CD4-positive, CD25-positive, alpha-beta regulatory T cell (primary cell): ENCODE measurements at regions not wholly inside any gene's neighbourhood (a gene's known extent, or its start where the extent isn't known, plus 50 kb on each side); places are given as distances from the start of the nearest gene placed in this dataset.

Experiments used
- ATAC-seq, 2 donors: fragments of 150-1000 bp; cut with Tn5 transposase; one replicate each; pipeline ENCODE4 v1.10.0; 2021; ENCODE audit warnings: low read depth in 2 of 2, moderate number of reproducible peaks in 2 of 2, moderate library complexity in 1 of 2
- DNase-seq, 3 donors: peaks; one replicate each; pipeline versions ENCODE4 v3.0.0 to v3.0.0-alpha.2; 2012 to 2022; ENCODE audit warnings: mixed read lengths in 1 of 3
- H3K27ac ChIP-seq: one replicate; pipeline ENCODE4 v1.7.0; 2013; ENCODE audit warnings: mild to moderate bottlenecking, low read length; ENCODE audit not compliant: insufficient read depth, poor library complexity, severe bottlenecking
- H3K27me3 ChIP-seq: one replicate; pipeline ENCODE4 v1.7.0; 2013; ENCODE audit warnings: low read length; ENCODE audit not compliant: control insufficient read depth, insufficient read depth
- H3K36me3 ChIP-seq: one replicate; pipeline ENCODE4 v1.7.0; 2013; ENCODE audit warnings: mild to moderate bottlenecking, low read length, moderate library complexity; ENCODE audit not compliant: control insufficient read depth, insufficient read depth
- H3K4me1 ChIP-seq: 2 replicates; pipeline ENCODE4 v1.7.0; 2013; ENCODE audit warnings: mild to moderate bottlenecking, low read length; ENCODE audit not compliant: insufficient read depth, control insufficient read depth, poor library complexity, severe bottlenecking
- H3K4me3 ChIP-seq: one replicate; pipeline ENCODE4 v1.7.0; 2013; ENCODE audit warnings: low read depth, mild to moderate bottlenecking, low read length, moderate library complexity
- H3K9me3 ChIP-seq, 2 experiments: 1 replicate in 1 of 2; 2 replicates in 1 of 2; pipeline ENCODE4 v1.7.0; 2013; ENCODE audit warnings: low read length in 2 of 2, mild to moderate bottlenecking in 1 of 2, moderate library complexity in 1 of 2; ENCODE audit not compliant: control insufficient read depth in 2 of 2
- H3K27ac Mint-ChIP-seq, 3 donors: one replicate each; pipeline ENCODE4 v1.8.0; 2020 to 2022; ENCODE audit warnings: mild to moderate bottlenecking in 3 of 3, mixed read lengths in 3 of 3, moderate library complexity in 2 of 3
- H3K27me3 Mint-ChIP-seq: one replicate; pipeline ENCODE4 v1.8.0; 2022; ENCODE audit warnings: mild to moderate bottlenecking, mixed read lengths
- H3K36me3 Mint-ChIP-seq: one replicate; pipeline ENCODE4 v1.8.0; 2020; ENCODE audit warnings: mixed read lengths
- H3K4me1 Mint-ChIP-seq, 4 donors: one replicate each; pipeline ENCODE4 v1.8.0; 2020 to 2022; ENCODE audit warnings: mixed read lengths in 4 of 4, mild to moderate bottlenecking in 1 of 4
- H3K4me3 Mint-ChIP-seq, 4 donors: one replicate each; pipeline ENCODE4 v1.8.0; 2020 to 2022; ENCODE audit warnings: mild to moderate bottlenecking in 4 of 4, mixed read lengths in 4 of 4, moderate library complexity in 3 of 4
- H3K9me3 Mint-ChIP-seq, 7 donors: one replicate each; pipeline ENCODE4 v1.8.0; 2020 to 2022; ENCODE audit warnings: mixed read lengths in 7 of 7, mild to moderate bottlenecking in 3 of 7, moderate library complexity in 2 of 7

DNA sequence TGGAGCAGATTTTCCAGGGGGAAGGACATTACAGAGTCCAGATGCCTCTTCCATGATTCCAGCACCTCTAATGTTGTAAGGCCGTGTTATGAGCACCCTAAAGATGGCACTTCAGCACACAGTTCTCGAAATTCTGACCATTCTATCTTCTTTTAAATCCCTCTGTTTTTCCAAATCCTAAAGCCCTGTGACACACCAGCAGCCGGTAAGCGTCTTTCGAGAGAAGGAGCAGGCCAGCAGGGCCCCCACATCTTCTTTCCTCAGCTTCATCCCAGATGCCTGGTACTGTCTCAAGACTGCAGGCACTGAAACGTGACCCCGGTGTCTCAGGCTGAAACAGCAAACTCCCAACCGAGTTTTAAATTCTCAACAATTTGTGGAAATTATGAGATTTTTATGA, 211.6 kb upstream of the FOXQ1 start:
- Histone ChIP-seq H3K27me3 (peaks cover 4% of the 10 kb centered on the region), H3K27ac (no peak overlapping the region)
- H3K27ac Mint-ChIP-seq = no peak overlapping the region

GRCh38 chr6:1099264-1099663, 212.6 kb upstream of the FOXQ1 start:
- no peaks in the 10 kb centered on the region for H3K27me3 Mint-ChIP-seq
- Histone ChIP-seq H3K4me1 (no peaks in the 10 kb centered on the region), H3K36me3 (no peaks in the 10 kb centered on the region), H3K27ac (no peak overlapping the region), H3K27me3 (peaks cover 4% of the 10 kb centered on the region), H3K4me3 (no peak overlapping the region), H3K9me3 (no peaks in the 10 kb centered on the region)
- no peak overlapping the region for H3K27ac Mint-ChIP-seq
- H3K4me3 Mint-ChIP-seq = no peak overlapping the region
- DNase-seq (no peak), ATAC-seq (no peak)
- H3K36me3 Mint-ChIP-seq = no peaks in the 10 kb centered on the region
- H3K9me3 Mint-ChIP-seq = peaks cover 0 to 4% (median 0%) of the 10 kb centered on the region in 7 donors
- no peaks in the 10 kb centered on the region for H3K4me1 Mint-ChIP-seq

More for the DNA sequence above, 211.6 kb upstream of the FOXQ1 start:
- H3K36me3 Mint-ChIP-seq = no peaks in the 10 kb centered on the region
- Histone ChIP-seq H3K4me1 (no peaks in the 10 kb centered on the region), H3K9me3 (no peaks in the 10 kb centered on the region), H3K36me3 (no peaks in the 10 kb centered on the region), H3K4me3 (no peak overlapping the region)
- DNase-seq = no peak
- no peak for ATAC-seq
- H3K9me3 Mint-ChIP-seq = peaks cover 0 to 4% (median 0%) of the 10 kb centered on the region in 7 donors
- H3K27me3 Mint-ChIP-seq = no peaks in the 10 kb centered on the region
- H3K4me3 Mint-ChIP-seq = no peak overlapping the region
- no peaks in the 10 kb centered on the region for H3K4me1 Mint-ChIP-seq

DNA sequence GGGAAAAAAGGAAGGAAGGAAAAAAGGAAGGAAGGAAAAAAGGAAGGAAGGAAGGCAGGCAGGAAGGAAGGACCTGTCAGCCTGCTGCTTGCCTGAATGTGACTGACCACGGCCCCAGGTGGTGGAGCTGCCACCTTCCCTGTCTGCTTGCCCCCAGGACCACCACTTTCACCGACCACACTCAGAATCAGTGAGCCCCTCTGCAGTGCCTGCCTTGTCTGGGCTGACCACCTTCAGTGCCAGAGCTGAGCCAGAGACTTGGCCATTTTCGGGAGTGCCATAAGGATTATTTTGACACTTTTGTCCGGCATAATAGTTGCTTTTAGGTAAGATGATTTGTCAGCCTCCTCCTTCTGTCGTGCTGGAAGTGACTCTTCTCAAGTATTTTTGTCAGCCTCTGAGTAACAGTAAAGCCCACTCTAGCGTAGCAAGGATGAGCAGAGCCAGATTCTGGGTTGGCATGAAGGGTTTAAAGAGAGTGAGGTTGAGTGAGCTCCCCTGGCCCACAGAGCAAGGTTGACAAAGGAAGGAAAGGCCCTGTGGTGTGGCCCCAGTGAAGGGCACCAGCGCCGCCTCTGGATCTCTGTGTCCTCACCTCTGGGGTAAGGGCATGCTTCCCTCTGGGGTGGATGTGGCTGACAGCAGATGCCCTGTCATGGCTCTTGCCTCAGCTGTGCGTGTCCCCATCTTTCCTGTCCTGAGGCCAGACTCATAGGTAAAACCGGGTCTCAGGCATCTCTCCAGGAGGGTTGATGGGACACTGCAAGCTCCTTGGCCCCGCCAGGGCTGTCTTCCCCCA, 214.7 kb upstream of the FOXQ1 start:
- Mint-ChIP-seq H3K4me1 (no peaks in the 10 kb centered on the region), H3K9me3 (peaks cover 0 to 2% (median 0%) of the 10 kb centered on the region in 7 donors), H3K27ac (no peak overlapping the region), H3K36me3 (no peaks in the 10 kb centered on the region), H3K4me3 (no peak overlapping the region), H3K27me3 (no peaks in the 10 kb centered on the region)
- no peaks in the 10 kb centered on the region for H3K4me1 ChIP-seq
- no peaks in the 10 kb centered on the region for H3K9me3 ChIP-seq
- no peaks in the 10 kb centered on the region for H3K36me3 ChIP-seq
- ATAC-seq (no peak), DNase-seq (no peak)
- peaks cover 3% of the 10 kb centered on the region for H3K27me3 ChIP-seq
- no peak overlapping the region for H3K27ac ChIP-seq
- H3K4me3 ChIP-seq = no peak overlapping the region

- Histone ChIP-seq H3K36me3 (no peaks in the 10 kb centered on the region), H3K4me1 (no peaks in the 10 kb centered on the region), H3K4me3 (no peak overlapping the region), H3K27me3 (no peaks in the 10 kb centered on the region), H3K9me3 (no peaks in the 10 kb centered on the region), H3K27ac (no peak overlapping the region)
- H3K4me3 Mint-ChIP-seq = no peak overlapping the region
- H3K9me3 Mint-ChIP-seq = peaks cover 0 to 2% (median 0%) of the 10 kb centered on the region in 7 donors
- H3K27ac Mint-ChIP-seq = no peak overlapping the region
- H3K27me3 Mint-ChIP-seq = no peaks in the 10 kb centered on the region
- ATAC-seq = no peak
- no peaks in the 10 kb centered on the region for H3K36me3 Mint-ChIP-seq
- DNase-seq = no peak
- H3K4me1 Mint-ChIP-seq = no peaks in the 10 kb centered on the region
Measured at GRCh38 chr6:1094306-1094705, 217.6 kb upstream of the FOXQ1 start.

DNA sequence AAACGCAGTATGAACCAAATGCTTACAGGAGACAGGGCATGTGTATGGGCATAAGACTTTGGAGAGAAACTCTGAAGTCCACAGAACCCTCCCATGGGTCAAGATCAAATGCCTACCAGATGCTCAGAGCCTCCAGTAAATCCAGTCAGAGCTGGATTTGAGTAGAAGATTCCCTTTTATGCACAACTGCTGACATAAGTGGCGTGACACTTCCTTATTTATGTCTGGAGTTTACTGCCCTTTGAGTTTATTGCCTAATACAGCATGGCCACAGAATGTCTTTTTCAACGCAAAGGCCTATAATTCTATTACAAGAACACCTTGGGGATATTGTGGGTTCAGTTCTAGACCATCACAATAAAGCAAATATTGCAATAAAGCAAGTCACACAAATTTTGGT, 220.0 kb upstream of the FOXQ1 start:
- no peak overlapping the region for H3K4me3 ChIP-seq
- H3K27ac ChIP-seq = no peak overlapping the region
- Mint-ChIP-seq H3K36me3 (no peaks in the 10 kb centered on the region), H3K9me3 (peaks cover 0 to 2% (median 0%) of the 10 kb centered on the region in 7 donors), H3K4me3 (no peak overlapping the region), H3K4me1 (no peaks in the 10 kb centered on the region), H3K27me3 (no peaks in the 10 kb centered on the region), H3K27ac (no peak overlapping the region)
- H3K36me3 ChIP-seq = no peaks in the 10 kb centered on the region
- no peaks in the 10 kb centered on the region for H3K9me3 ChIP-seq
- DNase-seq (no peak), ATAC-seq (no peak)
- no peaks in the 10 kb centered on the region for H3K27me3 ChIP-seq
- H3K4me1 ChIP-seq = no peaks in the 10 kb centered on the region

GRCh38 chr6:1089859-1090258, 222.0 kb upstream of the FOXQ1 start:
- no peak overlapping the region for H3K4me3 Mint-ChIP-seq
- no peaks in the 10 kb centered on the region for H3K27me3 Mint-ChIP-seq
- no peaks in the 10 kb centered on the region for H3K36me3 Mint-ChIP-seq
- no peaks in the 10 kb centered on the region for H3K4me1 Mint-ChIP-seq
- Histone ChIP-seq H3K36me3 (no peaks in the 10 kb centered on the region), H3K9me3 (no peaks in the 10 kb centered on the region), H3K27ac (no peak overlapping the region), H3K4me1 (no peaks in the 10 kb centered on the region), H3K27me3 (no peaks in the 10 kb centered on the region), H3K4me3 (no peak overlapping the region)
- no peak overlapping the region for H3K27ac Mint-ChIP-seq
- no peak for ATAC-seq
- DNase-seq = no peak
- H3K9me3 Mint-ChIP-seq = no peaks in the 10 kb centered on the region

GRCh38 chr6:1088492-1089001, 223.4 kb upstream of the FOXQ1 start:
- no peak overlapping the region for H3K27ac ChIP-seq
- H3K9me3 Mint-ChIP-seq = no peaks in the 10 kb centered on the region
- ATAC-seq (no peak), DNase-seq (no peak)
- no peaks in the 10 kb centered on the region for H3K27me3 ChIP-seq
- no peak overlapping the region for H3K27ac Mint-ChIP-seq
- no peak overlapping the region for H3K4me3 Mint-ChIP-seq
- H3K27me3 Mint-ChIP-seq = no peaks in the 10 kb centered on the region
- H3K4me3 ChIP-seq = no peak overlapping the region
- H3K36me3 ChIP-seq = no peaks in the 10 kb centered on the region
- H3K9me3 ChIP-seq = no peaks in the 10 kb centered on the region
- H3K4me1 ChIP-seq = no peaks in the 10 kb centered on the region
- H3K4me1 Mint-ChIP-seq = no peaks in the 10 kb centered on the region
- no peaks in the 10 kb centered on the region for H3K36me3 Mint-ChIP-seq
